ENCODE measurements at regions not wholly inside any gene's neighbourhood (a gene's known extent, or its start where the extent isn't known, plus 50 kb on each side); places are given as distances from the start of the nearest gene placed in this dataset.

DNA sequence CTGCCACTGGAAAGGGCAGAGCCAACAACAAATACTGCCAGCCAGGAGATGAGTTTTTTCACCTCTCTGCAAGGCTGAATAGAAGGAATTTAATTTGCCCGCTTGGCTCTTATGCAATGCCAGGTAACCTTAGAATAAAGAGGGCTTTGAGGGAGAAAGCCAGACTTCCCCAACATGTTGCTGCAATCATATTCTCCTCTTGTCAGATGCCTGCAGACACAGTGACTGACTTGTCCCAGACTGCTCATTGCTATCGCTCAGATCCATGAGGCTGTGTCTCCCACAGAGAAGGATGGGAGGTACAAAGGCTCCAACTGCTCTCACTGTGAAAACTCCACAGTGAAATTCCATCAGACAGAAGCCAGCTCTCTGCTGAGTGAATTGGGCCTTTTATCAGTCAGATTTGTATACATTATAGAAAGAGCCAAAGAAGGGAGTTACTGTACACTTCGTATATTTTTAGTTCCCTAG is 517.0 kb upstream of the ID4 start:
- DNase-seq (no peak), ATAC-seq (no peak)
- peaks cover 4% of the 10 kb centered on the region for H3K9me3 ChIP-seq (ENCODE audit: control insufficient read depth, low read length, poor library complexity, severe bottlenecking)
- H3K27ac Mint-ChIP-seq = no peak overlapping the region
- no peak overlapping the region for H3K4me3 Mint-ChIP-seq
- H3K27me3 Mint-ChIP-seq = no peaks in the 10 kb centered on the region
- no peaks in the 10 kb centered on the region for H3K36me3 Mint-ChIP-seq (ENCODE audit: low read depth)
- no peaks in the 10 kb centered on the region for H3K4me1 Mint-ChIP-seq

DNA sequence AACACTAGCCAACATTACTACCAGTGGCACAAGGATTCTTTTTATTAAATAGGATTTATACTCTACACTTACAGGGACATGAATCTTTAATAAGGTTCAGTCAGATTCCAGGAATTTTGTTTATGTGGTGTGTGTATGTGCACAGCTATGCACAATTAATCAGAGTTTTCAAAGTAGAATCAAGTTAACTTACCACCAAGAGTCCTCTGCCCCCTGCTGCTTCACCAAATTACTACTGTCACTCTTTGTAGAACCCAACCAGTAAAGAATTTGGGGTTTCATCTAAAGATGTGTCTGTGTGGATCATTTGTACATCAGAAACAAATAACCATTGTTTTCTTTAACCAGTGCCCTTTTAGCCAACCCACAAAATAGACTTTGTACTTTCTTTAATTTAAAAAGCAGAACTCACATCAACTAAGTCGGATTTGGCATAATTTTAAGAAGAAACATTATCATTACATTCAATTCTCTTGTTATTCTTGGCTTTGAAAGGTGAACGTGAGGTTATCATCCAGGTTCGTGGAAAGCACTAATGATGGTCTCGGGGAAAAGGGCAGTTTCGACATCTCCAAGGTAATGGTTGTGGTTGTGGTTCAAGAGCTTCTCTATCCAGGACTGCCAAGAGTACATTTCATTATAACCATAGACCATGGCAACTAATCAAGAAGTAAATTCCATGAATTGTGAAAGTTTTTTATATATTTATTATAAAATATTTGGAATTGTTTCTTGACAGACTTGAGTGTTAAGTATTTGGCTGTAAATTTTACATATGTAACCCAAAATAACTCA is 514.3 kb upstream of the ID4 start:
- H3K9me3 ChIP-seq (ENCODE audit: control insufficient read depth, low read length, poor library complexity, severe bottlenecking) = peaks cover 4% of the 10 kb centered on the region
- H3K4me3 Mint-ChIP-seq = no peak overlapping the region
- H3K4me1 Mint-ChIP-seq = no peaks in the 10 kb centered on the region
- H3K36me3 Mint-ChIP-seq (ENCODE audit: low read depth) = no peaks in the 10 kb centered on the region
- no peak overlapping the region for H3K27ac Mint-ChIP-seq
- DNase-seq (no peak), ATAC-seq (no peak)
- no peaks in the 10 kb centered on the region for H3K27me3 Mint-ChIP-seq

GRCh38 chr6:19324376-19324775 is 512.8 kb upstream of the ID4 start:
- H3K9me3 ChIP-seq (ENCODE audit: control insufficient read depth, low read length, poor library complexity, severe bottlenecking) = peaks cover 4% of the 10 kb centered on the region
- ATAC-seq = no peak
- Mint-ChIP-seq H3K4me3 (no peak overlapping the region), H3K27me3 (no peaks in the 10 kb centered on the region), H3K4me1 (no peaks in the 10 kb centered on the region), H3K27ac (no peak overlapping the region), H3K36me3 (ENCODE audit: low read depth) (no peaks in the 10 kb centered on the region)
- DNase-seq = no peak

- H3K27ac Mint-ChIP-seq = no peak overlapping the region
- H3K27me3 Mint-ChIP-seq = no peaks in the 10 kb centered on the region
- ATAC-seq = no peak
- peaks cover under 1% of the 10 kb centered on the region for H3K9me3 ChIP-seq (ENCODE audit: control insufficient read depth, low read length, poor library complexity, severe bottlenecking)
- H3K4me3 Mint-ChIP-seq = no peak overlapping the region
- H3K4me1 Mint-ChIP-seq = no peaks in the 10 kb centered on the region
- no peak for DNase-seq
- H3K36me3 Mint-ChIP-seq (ENCODE audit: low read depth) = no peaks in the 10 kb centered on the region
Observed at GRCh38 chr6:19325335-19325789, 511.8 kb upstream of the ID4 start.

DNA sequence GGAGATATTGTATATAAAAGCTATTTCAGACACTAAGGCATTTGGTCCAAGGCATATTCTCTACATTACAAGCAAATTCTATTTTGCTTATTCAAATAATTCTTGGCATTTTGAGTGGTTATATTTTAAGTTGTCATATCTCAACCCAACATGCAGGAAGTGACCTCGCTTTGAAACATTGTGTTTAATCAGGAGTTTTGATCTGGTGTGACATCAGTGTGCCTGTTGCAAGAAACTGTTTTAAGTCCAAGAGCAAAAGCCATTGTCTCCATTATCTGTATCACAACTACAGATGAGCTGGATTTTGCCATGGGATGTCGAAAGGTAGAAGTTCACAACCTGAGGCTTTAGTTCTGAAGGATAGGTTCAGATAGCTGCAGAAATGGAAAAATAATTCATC is 509.9 kb upstream of the ID4 start:
- Mint-ChIP-seq H3K4me1 (no peaks in the 10 kb centered on the region), H3K27ac (no peak overlapping the region), H3K27me3 (no peaks in the 10 kb centered on the region), H3K4me3 (no peak overlapping the region), H3K36me3 (ENCODE audit: low read depth) (no peaks in the 10 kb centered on the region)
- no peak for DNase-seq
- ATAC-seq = no peak
- no peaks in the 10 kb centered on the region for H3K9me3 ChIP-seq (ENCODE audit: control insufficient read depth, low read length, poor library complexity, severe bottlenecking)

DNA sequence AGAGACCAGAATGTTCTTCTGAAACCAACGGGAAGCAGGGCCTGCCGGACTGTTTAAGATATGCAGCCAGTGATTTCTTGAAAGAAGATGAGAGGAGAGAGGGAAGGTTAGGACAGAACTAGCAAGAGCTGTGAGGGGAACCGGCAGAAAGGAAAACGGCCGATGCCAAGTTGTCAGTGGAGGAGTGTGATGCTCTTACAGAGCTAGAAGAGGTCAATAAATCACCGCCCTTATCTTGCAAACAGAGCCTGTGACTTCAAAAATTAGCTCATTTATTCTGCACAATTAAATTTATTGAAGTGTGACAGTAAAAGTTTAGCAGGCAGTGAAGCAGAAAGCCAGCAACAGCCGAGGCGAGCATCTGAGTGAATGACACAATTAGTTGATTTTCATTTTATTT is 509.5 kb upstream of the ID4 start:
- Mint-ChIP-seq H3K36me3 (ENCODE audit: low read depth) (no peaks in the 10 kb centered on the region), H3K4me3 (no peak overlapping the region), H3K27me3 (no peaks in the 10 kb centered on the region), H3K4me1 (no peaks in the 10 kb centered on the region), H3K27ac (no peak overlapping the region)
- DNase-seq (no peak), ATAC-seq (no peak)
- no peaks in the 10 kb centered on the region for H3K9me3 ChIP-seq (ENCODE audit: control insufficient read depth, low read length, poor library complexity, severe bottlenecking)

DNA sequence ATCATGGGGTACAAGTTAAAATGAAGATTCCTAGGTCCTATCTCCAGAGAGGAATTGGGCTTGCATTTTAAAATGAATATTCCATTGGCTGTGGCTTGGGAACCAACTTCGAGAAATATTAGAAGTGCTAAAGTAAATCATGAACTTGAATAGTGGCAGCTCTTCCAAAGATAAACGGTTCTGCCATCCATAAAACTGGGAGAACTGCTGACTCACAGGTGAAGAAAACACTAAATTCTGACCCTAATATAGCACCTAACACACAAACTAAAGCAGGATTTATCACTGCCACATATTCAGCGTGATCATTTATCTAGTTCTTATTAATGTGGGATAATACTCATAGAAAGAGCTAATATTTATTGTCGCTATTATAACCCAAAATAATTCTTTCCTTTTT is 508.1 kb upstream of the ID4 start:
- DNase-seq (no peak), ATAC-seq (no peak)
- no peaks in the 10 kb centered on the region for H3K27me3 Mint-ChIP-seq
- no peak overlapping the region for H3K4me3 Mint-ChIP-seq
- H3K9me3 ChIP-seq (ENCODE audit: control insufficient read depth, low read length, poor library complexity, severe bottlenecking) = no peaks in the 10 kb centered on the region
- no peak overlapping the region for H3K27ac Mint-ChIP-seq
- H3K4me1 Mint-ChIP-seq = no peaks in the 10 kb centered on the region
- H3K36me3 Mint-ChIP-seq (ENCODE audit: low read depth) = no peaks in the 10 kb centered on the region

DNA sequence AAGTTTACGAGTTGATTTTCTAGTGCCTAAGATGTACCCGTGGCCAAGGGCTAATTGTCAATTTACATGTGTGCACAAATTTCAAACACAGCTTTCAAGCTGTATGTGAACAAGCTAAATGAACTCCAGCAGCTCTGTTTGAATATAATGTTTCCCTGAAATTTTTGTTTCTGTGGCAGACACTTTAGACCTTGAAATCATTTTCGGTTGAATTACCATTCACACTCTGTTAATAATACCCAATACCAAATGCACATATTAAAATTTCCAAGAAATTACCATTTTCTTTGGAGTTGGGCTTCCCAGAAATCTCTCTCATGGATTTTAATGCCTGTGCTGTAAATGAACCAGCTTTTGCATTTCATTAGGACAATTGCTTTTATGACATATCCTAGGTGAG is 506.1 kb upstream of the ID4 start:
- Mint-ChIP-seq H3K4me3 (no peak overlapping the region), H3K27me3 (no peaks in the 10 kb centered on the region), H3K4me1 (no peaks in the 10 kb centered on the region), H3K27ac (no peak overlapping the region), H3K36me3 (ENCODE audit: low read depth) (no peaks in the 10 kb centered on the region)
- H3K9me3 ChIP-seq (ENCODE audit: control insufficient read depth, low read length, poor library complexity, severe bottlenecking) = no peaks in the 10 kb centered on the region
- DNase-seq = no peak
- ATAC-seq = no peak

DNA sequence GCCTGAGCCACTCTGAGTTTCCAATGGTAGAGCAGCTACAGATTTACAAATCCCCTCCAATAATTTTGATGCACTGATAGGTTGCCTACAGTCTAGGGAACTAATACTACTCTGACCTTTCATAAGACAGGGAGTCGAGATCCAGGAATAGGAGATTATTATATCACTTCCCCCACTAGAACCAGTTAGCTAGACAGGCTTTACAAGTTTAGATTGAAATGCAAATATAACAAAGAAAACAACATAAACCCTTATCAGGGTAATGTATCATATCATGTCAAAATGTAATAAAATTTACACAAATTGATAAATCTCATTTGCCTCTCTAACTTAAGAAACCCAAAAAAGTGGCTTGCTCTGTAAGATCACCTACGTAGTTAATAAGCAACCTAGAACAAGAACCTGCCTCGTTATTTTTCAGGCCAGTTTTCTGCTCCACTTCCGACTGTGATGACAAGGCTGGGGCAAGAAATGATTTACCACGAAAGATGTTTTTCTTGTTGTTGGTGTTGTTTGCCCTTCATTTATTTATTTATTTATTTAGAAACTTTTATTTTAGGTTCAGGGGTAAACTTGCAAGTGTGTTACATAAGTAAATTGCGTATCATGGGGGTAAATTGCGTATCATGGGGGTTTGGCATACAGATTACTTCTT is 504.2 kb upstream of the ID4 start:
- H3K27me3 Mint-ChIP-seq = no peaks in the 10 kb centered on the region
- no peak overlapping the region for H3K4me3 Mint-ChIP-seq
- no peak overlapping the region for H3K27ac Mint-ChIP-seq
- H3K9me3 ChIP-seq (ENCODE audit: control insufficient read depth, low read length, poor library complexity, severe bottlenecking) = no peaks in the 10 kb centered on the region
- ATAC-seq (no peak), DNase-seq (no peak)
- H3K36me3 Mint-ChIP-seq (ENCODE audit: low read depth) = no peaks in the 10 kb centered on the region
- no peaks in the 10 kb centered on the region for H3K4me1 Mint-ChIP-seq

DNA sequence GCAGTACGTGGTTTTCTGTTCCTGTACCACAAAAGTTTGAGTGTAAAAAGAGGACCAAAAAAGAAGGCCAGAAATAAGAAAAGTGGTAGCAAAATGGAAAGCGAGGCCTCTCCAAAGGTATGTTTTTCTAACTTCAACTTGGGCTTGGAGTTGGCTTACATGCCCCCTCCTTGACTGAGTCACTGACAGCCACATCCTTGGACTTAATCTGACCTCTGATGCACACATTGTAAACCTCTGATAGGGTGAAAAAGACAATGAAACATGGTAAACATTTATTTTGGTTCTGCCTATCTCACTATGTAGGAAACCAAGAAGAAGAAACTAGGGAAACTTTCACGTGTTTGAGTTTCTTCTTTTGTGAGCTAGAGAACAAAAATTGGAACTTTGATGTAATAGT is 503.2 kb upstream of the ID4 start:
- Mint-ChIP-seq H3K4me1 (no peaks in the 10 kb centered on the region), H3K36me3 (ENCODE audit: low read depth) (no peaks in the 10 kb centered on the region), H3K4me3 (no peak overlapping the region), H3K27me3 (no peaks in the 10 kb centered on the region), H3K27ac (no peak overlapping the region)
- H3K9me3 ChIP-seq (ENCODE audit: control insufficient read depth, low read length, poor library complexity, severe bottlenecking) = no peaks in the 10 kb centered on the region
- DNase-seq (no peak), ATAC-seq (no peak)

DNA sequence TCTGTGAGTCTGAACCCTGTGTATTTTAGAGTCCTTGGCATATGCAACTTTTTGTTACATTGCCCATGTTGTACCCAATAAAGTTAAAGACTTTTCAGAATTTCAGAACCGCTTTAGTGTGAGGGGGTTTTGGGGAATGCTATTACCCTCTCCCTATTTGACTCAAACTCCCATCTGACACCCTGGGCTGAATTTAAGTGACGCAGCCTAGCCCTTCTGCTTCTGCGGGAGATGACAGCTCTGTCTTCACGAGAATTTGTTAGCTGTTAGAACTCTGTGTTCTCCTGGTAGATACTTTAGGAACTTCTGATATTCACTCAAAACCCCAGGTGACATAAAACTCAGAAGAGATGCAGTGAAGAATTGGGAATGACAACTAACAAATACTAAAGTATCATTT is 500.6 kb upstream of the ID4 start:
- ATAC-seq (no peak), DNase-seq (no peak)
- Mint-ChIP-seq H3K27me3 (no peaks in the 10 kb centered on the region), H3K4me3 (no peak overlapping the region), H3K4me1 (no peaks in the 10 kb centered on the region), H3K36me3 (ENCODE audit: low read depth) (no peaks in the 10 kb centered on the region), H3K27ac (no peak overlapping the region)
- H3K9me3 ChIP-seq (ENCODE audit: control insufficient read depth, low read length, poor library complexity, severe bottlenecking) = no peaks in the 10 kb centered on the region

DNA sequence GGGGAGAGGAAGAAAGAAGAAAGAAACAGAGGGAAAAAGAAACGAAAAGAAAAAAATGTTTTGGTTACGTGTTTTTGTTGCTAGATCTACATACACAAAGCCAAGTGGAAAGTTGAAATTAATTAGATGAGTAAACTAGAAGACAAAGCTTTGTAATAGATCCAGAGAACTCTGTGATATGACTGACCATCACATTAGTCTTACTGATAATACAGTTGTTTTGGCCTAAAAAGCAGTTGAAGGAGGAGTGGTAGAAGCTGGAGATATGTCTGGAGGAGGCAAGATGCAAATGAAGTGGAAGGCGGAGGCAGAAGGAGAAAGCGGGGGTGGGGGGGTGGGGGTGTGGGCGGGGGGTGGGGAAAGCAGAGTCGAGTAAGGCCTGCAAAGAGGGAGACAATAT is 500.1 kb upstream of the ID4 start:
- H3K27me3 Mint-ChIP-seq = no peaks in the 10 kb centered on the region
- H3K27ac Mint-ChIP-seq = no peak overlapping the region
- no peaks in the 10 kb centered on the region for H3K4me1 Mint-ChIP-seq
- DNase-seq (no peak), ATAC-seq (no peak)
- no peaks in the 10 kb centered on the region for H3K9me3 ChIP-seq (ENCODE audit: control insufficient read depth, low read length, poor library complexity, severe bottlenecking)
- no peaks in the 10 kb centered on the region for H3K36me3 Mint-ChIP-seq (ENCODE audit: low read depth)
- H3K4me3 Mint-ChIP-seq = no peak overlapping the region

GRCh38 chr6:19342616-19343015 is 494.6 kb upstream of the ID4 start:
- DNase-seq = no peak
- H3K27ac Mint-ChIP-seq = no peak overlapping the region
- ATAC-seq = no peak

DNA sequence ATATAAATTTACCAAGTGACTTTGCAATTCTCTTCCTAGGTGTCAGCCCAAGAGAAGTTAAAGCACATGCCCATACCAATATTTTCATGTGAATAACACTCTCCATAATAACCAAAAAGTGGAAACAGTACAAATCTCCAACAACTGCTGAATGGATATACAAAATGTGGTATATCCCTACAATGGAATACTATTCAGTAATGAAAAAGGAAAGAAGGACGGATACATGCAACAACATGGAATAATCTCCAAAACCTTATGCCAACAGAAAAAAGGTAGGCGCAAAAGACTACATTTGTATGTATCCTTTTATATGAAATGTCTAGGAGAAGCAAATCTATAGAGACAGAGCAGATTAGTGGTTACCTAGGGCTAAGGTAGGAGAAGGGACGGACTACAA is 487.7 kb upstream of the ID4 start:
- no peak for DNase-seq
- no peaks in the 10 kb centered on the region for H3K4me1 Mint-ChIP-seq
- H3K27me3 Mint-ChIP-seq = no peaks in the 10 kb centered on the region
- no peak overlapping the region for H3K27ac Mint-ChIP-seq
- H3K9me3 ChIP-seq (ENCODE audit: control insufficient read depth, low read length, poor library complexity, severe bottlenecking) = no peaks in the 10 kb centered on the region
- ATAC-seq = no peak
- H3K4me3 Mint-ChIP-seq = no peak overlapping the region
- H3K36me3 Mint-ChIP-seq (ENCODE audit: low read depth) = no peaks in the 10 kb centered on the region

More at GRCh38 chr6:19342616-19343015, 494.6 kb upstream of the ID4 start:
- no peak overlapping the region for H3K4me3 Mint-ChIP-seq
- peaks cover 3% of the 10 kb centered on the region for H3K9me3 ChIP-seq (ENCODE audit: control insufficient read depth, low read length, poor library complexity, severe bottlenecking)
- H3K27me3 Mint-ChIP-seq = no peaks in the 10 kb centered on the region
- no peaks in the 10 kb centered on the region for H3K4me1 Mint-ChIP-seq
- H3K36me3 Mint-ChIP-seq (ENCODE audit: low read depth) = no peaks in the 10 kb centered on the region
